HG03469 (cell line): ENCODE measurements at regions not wholly inside any gene's neighbourhood (a gene's known extent, or its start where the extent isn't known, plus 50 kb on each side); places are given as distances from the start of the nearest gene placed in this dataset.
A peak's percentile ranks its signal among the peaks of the same experiment; 100 is the strongest.

ENCODE experiments used
- ATAC-seq: cut with Tn5 transposase; IDR thresholded peaks from one replicate; pipeline ENCODE4 v1.9.1; 2021; ENCODE audit warnings: mild to moderate bottlenecking, moderate library complexity, moderate number of reproducible peaks; ENCODE audit not compliant: unreplicated experiment

DNA sequence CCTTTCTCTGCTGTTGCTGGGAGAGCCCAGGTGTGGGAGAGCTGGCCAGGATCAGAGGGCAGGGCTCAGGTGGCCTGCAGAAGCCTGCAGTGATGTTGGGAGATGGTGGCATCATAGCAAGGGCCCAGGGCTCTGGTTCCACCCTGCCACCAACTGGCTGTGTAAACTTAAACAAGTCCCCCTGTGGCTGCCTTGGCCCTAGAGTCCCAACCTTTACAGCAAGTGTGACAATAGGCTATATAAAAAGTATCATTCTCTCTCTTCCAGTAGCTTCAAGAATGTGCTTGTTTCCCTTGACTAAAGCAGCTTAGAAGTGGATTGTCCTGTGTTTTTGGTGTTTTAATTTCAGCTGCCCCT, 201.8 kb upstream of the E2F8 start:
- ATAC-seq: no peak

- ATAC-seq: peak; percentile 92
These were observed 201.2 kb upstream of the E2F8 start for GRCh38 chr11:19441752-19442553.

- ATAC-seq: no peak
These were observed 200.5 kb upstream of the E2F8 start for GRCh38 chr11:19441288-19441687.

DNA sequence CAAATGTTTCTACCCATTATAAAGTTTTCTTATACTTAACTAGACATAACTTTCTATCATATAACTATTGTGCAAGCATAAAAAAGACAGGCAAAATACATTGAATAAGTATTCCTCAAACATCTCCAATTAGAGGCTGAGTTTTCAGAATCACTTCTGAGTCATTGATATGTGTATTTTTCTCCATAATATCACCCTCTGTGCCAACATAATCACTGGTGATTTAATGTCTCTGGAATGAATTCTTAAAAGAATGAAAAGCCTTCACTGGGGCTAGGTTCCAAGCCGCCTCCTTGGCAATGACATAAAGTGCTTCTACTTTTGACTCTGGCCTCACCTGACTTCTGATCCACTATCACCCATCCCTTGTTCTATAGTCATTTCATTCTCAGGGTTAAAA, 197.0 kb upstream of the E2F8 start:
- no peak for ATAC-seq

DNA sequence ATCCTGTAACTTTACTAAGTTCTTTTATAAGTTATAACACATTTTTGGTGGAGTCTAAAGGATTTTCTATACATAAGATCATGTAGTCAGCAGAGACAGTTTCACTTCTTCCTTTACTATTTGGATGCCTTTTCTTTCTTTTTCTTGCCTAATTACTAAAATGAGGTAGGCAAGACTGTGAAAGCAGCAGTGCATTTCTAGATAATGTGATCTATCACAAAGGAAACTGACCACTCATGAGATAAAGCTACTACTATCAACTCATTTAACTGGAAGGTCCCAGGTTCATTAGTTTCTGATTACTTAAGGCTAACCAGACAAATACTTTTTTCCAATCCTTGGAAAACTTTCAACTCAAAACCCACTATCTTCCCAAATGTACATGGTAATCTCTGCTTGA, 196.2 kb upstream of the E2F8 start:
- ATAC-seq: no peak

GRCh38 chr11:19435306-19435989, 194.7 kb upstream of the E2F8 start:
- ATAC-seq: no peak

- no peak for ATAC-seq
These were observed 193.0 kb upstream of the E2F8 start for GRCh38 chr11:19433791-19434190.

- peak; percentile 36 for ATAC-seq
These were observed 192.6 kb upstream of the E2F8 start for GRCh38 chr11:19433367-19433766.

DNA sequence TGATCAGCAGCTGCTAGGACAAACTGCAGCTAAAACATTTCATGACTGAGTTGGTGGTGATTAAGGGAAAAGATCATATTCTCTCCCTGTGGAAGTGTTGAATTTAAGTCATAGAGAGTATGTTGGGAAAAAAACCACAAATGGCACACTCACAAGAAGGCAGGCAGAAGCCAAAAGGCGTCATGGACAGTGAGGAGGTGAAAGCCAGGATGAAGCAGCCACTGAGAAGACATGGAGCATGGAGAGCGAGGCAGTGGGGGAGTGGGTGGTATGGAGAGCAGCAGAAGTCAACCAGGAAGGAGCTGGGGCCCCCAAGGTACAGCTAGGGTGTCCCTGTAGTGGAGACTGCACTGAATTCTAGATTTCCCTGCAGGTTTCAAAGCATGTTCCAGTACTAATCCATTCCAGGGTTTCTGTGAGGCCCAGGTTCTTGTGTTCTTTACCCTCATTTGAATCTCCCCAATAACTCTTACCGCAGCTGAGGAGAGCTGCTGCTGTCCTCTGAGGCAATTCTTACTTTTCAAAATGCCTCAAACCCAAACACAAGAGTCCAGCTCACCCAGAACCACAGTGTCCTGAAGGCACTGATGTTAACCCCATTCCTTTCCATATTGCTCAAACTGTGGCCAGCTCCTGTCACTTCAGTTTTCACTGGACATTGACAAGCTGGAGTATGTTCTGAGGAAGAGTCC, 191.8 kb upstream of the E2F8 start:
- peak; percentile 38 for ATAC-seq

DNA sequence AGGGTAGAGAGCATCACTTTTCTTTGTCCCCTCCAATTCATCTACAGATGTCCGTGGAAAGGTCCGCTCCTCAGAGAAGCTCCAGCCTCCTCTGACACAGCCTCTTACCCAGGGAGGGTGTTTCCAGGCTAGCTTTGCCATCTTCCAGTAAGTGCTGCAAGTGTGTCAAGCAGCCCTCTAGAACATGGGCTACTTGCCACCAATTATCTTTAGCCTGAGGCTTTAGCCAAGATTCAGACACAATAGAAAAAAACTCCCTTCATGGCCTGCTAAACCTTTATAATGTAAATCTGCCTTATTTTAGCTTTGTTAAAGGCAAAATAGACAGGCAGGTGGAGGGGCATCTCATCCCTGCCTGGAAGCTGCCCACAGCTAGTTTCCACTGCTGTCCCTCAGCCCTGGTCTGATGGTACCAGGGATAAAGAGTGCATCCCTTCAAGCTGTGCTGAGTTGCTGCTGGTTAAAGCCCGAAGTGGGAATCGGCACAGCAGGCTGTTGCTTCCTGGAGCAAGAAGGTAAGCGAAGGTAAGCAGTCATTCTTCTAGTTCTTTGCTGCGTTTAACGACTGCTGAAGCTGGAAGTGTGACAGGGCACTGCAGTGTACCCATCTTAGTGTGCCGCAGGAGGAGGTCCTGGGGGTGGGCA, 190.1 kb upstream of the E2F8 start:
- ATAC-seq: no peak

DNA sequence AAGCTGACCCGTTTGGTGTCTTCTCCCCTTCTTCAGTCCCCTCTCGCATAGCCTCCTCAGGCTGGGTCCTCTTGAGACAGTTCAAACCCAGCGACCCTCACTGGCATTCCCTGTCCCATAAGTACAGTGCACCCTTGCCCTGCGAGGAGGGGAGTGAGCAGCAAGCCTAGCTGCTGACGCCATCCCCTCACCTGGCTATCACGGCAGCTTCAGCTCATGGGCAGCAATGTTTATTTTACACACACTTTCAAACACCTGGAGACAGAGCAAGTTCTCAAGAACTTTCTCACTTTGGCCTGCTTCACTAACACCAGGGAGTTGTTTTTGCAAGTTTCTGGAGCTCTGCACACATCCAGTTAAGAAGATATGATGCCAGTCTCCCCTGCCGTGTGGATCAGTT, 189.6 kb upstream of the E2F8 start:
- no peak for ATAC-seq

GRCh38 chr11:19429108-19429760, 188.5 kb upstream of the E2F8 start:
- ATAC-seq: no peak

- ATAC-seq: no peak
These were observed 187.7 kb upstream of the E2F8 start for GRCh38 chr11:19428206-19429002.

DNA sequence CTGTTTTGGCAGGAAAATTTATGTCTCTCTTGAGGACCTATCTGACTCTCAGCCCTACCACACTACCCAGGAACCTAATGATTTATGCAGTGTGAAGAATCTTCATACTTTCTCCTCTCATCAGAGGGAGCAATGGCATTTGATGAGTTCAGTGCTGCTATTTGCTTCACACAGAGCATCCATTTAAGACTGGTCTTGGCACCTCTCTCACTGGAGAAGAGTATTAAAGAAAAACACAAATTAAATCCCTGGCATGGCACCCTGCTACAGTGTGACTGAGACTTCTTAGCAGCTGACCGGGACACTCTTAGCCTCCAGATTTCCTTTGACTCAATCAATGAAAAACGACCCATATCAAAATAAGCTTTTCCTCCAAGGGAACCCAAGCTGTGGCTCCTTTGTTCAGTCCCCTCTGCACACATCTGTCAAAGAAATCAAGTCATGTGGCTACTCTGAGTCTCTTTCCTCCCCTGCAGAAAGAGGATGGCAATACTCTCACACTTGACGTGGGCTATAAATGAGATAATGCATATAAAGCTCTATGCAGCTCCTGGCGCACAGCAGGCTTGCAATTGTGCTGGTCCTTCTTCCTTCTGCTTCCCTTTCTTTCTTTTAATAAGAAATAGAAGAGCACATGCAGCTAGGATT, 186.1 kb upstream of the E2F8 start:
- ATAC-seq: no peak

- ATAC-seq: no peak
These were observed 185.4 kb upstream of the E2F8 start for GRCh38 chr11:19426011-19426755.

DNA sequence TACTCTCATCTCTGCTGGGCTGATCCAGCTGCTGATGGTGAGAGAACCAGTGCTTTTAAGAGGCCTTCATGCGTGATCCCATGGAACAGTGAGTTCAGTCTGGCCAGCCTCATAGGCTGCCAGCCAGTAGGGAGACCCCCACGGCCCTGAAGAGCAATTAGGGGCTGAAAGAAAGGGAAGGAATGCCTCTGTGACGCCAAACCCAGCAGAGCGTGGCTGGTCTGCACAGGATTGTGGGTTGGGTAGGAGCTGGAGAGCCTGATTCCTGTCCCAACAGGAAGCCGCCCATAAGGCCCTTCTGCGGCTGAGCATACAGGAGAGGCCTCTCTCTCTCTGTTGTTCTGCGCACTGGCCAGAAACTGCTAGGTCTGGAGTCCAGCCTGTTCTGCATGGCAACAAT, 181.5 kb upstream of the E2F8 start:
- ATAC-seq: no peak

GRCh38 chr11:19420868-19421533, 180.3 kb upstream of the E2F8 start:
- ATAC-seq: no peak

DNA sequence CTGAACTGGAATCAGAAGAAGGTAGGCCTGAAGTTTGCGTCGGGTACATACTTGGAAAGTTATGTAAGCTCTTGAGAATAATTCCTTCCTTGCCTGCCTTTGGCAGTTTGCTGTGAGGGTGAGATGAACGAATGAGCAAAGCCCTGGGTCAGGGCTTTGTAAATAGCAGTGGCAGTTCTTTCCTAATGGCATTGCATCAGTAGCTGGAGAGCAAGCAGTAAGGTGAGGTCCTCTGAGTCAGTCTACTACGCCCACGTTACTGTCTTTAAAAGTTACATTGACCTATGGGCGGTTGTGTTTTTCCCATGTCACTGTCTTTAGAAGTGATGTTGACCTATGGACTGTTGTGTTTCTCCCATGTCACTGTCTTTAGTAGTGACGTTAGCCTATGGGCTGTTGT, 179.1 kb upstream of the E2F8 start:
- no peak for ATAC-seq
